Lung (tissue), 11 donors: ENCODE measurements at regions not wholly inside any gene's neighbourhood (a gene's known extent, or its start where the extent isn't known, plus 50 kb on each side); places are given as distances from the start of the nearest gene placed in this dataset.

Experiments used
- ATAC-seq: fragments of 200-7000 bp; cut with Tn5 transposase; one replicate; pipeline ENCODE4 v1.9.1; 2020; ENCODE audit warnings: moderate number of reproducible peaks; ENCODE audit not compliant: insufficient read depth, low FRiP score
- DNase-seq, 3 donors: peaks; one replicate each; pipeline ENCODE4 v3.0.0-alpha.2; 2013 to 2017
- H3K27ac ChIP-seq, 2 donors: one replicate each; pipeline ENCODE4 v1.5.1; 2013; ENCODE audit warnings: mild to moderate bottlenecking in 2 of 2, moderate library complexity in 2 of 2, control low read depth in 1 of 2, inconsistent platforms in 1 of 2, low read depth in 1 of 2, low read length in 1 of 2
- H3K27me3 ChIP-seq, 3 donors: one replicate each; pipeline ENCODE4 v1.5.1; 2013; ENCODE audit warnings: low read length in 2 of 3; ENCODE audit not compliant: control insufficient read depth in 3 of 3, insufficient read depth in 3 of 3
- H3K36me3 ChIP-seq, 4 donors: one replicate each; pipeline ENCODE4 v1.5.1; 2013; ENCODE audit warnings: low read length in 4 of 4, mild to moderate bottlenecking in 1 of 4, moderate library complexity in 1 of 4; ENCODE audit not compliant: control insufficient read depth in 4 of 4, insufficient read depth in 4 of 4
- H3K4me1 ChIP-seq, 5 donors: one replicate each; pipeline ENCODE4 v1.5.1; 2013; ENCODE audit warnings: low read length in 5 of 5, mild to moderate bottlenecking in 2 of 5, moderate library complexity in 1 of 5; ENCODE audit not compliant: control insufficient read depth in 5 of 5, insufficient read depth in 5 of 5
- H3K4me3 ChIP-seq: one replicate; pipeline ENCODE4 v1.5.1; 2013; ENCODE audit warnings: mild to moderate bottlenecking, control low read depth, moderate library complexity
- H3K9ac ChIP-seq, 2 donors: one replicate each; pipeline ENCODE4 v1.5.1; 2013; ENCODE audit warnings: low read length in 2 of 2, control low read depth in 1 of 2; ENCODE audit not compliant: insufficient read depth in 1 of 2
- H3K9me3 ChIP-seq, 4 donors: one replicate each; pipeline ENCODE4 v1.5.1; 2013; ENCODE audit warnings: low read length in 3 of 4, mild to moderate bottlenecking in 1 of 4, moderate library complexity in 1 of 4; ENCODE audit not compliant: control insufficient read depth in 4 of 4, insufficient read depth in 3 of 4
- WGBS, 2 donors: extraction: QIAGEN DNeasy Blood & Tissue Kit; methylation state at CpG; one replicate each; pipeline ENCODE4 v1.1.7; 2013; 5-methylcytosine and 5-hydroxymethylcytosine counted together
- TF ChIP-seq, protein P1 (sequence below): IDR thresholded peaks from 2 replicates; pipeline ENCODE4 v1.5.1; 2012; ENCODE audit warnings: mild to moderate bottlenecking; ENCODE audit errors: control extremely low read depth, extremely low read depth
- donor health status: control.
- donor health status: control.
- donor health status: Bipolar disorder and iron deficiency.
- donor health status: healthy.
- donor health status: DM: yes; HTN: yes; CAD: no.

DNA sequence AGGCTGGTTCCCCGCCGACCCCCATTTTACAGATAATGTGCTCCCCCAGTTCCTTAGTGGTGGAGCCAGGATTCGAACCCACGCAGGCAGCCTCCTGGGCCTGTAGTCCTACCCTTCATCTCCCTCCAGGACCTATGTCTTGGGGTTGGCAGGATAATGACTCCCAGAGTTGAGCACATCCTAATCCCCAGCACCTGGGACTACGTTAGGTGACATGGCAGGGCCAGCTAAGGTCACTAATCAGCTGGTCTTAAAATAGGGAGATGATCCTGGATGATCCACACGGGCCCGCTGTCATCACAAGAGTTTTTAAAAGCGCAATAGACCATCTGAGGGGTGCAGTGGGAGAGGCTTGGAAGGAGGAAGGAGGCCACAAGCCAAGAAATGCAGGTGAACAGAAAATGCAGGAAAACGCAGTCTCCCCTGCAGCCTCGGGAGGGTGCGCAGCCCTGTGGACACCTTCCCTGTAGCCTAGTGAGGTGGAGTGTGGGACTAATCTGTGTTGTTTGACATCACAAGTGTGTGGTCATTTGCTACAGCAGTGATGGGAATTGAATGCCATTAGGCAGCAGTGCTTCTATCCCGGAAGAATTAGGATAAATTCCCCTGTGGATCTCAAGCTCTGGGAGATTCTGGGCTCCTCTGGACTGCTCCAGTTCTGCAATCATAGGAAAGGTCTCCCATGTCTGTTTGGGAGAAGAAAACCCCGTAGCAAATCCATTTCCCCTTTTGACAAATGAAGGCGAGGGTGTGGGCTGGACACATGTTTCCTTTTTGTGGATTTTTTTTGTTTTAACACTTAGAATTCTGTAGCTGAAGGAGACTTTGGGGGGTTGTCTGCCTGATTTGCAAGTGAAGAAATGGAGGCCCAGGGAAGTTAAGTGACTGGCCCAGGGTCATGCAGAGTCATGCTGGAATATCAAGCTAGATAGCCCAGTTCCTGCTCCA, 297.7 kb downstream of the SEC14L1 start:
- Histone ChIP-seq H3K9me3 (no peaks in the 10 kb centered on the region), H3K27ac (peak overlapping the region in 1 of 2 donors; percentile 57), H3K4me1 (peaks cover 24 to 91% (median 62%) of the 10 kb centered on the region in 5 donors), H3K4me3 (no peak overlapping the region), H3K27me3 (no peaks in the 10 kb centered on the region), H3K9ac (no peak overlapping the region), H3K36me3 (peaks cover 0 to 6% (median 0%) of the 10 kb centered on the region in 4 donors)
- DNase-seq, result peak in 1 of 3 donors; percentile 18
- 72 to 78% methylated on average over 14 of the region's 14 CpGs for WGBS, 2 donors
- no peak for ATAC-seq
- TF ChIP-seq, protein P1, sequence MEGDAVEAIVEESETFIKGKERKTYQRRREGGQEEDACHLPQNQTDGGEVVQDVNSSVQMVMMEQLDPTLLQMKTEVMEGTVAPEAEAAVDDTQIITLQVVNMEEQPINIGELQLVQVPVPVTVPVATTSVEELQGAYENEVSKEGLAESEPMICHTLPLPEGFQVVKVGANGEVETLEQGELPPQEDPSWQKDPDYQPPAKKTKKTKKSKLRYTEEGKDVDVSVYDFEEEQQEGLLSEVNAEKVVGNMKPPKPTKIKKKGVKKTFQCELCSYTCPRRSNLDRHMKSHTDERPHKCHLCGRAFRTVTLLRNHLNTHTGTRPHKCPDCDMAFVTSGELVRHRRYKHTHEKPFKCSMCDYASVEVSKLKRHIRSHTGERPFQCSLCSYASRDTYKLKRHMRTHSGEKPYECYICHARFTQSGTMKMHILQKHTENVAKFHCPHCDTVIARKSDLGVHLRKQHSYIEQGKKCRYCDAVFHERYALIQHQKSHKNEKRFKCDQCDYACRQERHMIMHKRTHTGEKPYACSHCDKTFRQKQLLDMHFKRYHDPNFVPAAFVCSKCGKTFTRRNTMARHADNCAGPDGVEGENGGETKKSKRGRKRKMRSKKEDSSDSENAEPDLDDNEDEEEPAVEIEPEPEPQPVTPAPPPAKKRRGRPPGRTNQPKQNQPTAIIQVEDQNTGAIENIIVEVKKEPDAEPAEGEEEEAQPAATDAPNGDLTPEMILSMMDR, result no peak

DNA sequence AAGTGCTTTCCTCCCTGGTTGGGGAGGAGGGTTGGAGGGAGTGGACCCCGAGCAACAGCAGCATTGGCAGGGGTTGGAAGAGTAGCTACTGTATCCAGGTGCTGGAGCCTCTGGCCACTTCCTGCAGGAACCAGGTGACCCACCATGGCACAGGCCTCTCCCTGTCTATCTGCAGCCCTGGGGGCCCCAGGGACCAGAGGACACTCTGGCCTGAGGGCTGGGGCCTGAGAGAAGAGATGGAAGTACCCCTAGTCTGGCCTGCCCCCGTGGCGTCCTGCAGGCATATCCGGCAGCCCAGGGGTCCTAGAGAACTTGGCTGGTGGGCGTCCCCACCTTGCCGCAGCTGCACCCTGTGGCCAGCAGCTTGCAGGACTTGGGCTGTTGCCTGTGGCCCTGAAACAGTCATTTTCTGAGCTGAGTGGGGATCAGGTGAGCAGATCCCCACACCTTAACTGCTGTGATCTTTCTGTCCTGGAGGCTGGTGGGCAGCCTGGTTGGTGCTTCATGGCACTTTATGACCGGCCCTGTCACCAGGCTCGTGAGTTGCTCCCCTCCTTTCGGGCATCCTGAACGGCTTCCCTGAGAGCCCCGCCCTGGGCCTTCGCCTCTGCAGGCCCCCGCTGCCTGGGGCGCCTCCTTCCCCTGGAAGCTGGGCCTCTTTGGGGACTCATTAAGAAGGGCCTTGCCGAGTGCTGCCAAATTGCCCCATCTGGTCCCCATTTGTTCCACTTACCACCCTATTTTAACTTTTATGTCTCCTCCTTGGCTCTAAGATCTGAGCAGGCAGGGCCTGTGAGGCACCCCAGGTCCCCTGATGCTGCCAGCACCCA, 298.6 kb downstream of the SEC14L1 start:
- DNase-seq (peak; percentile 51 to 71 (median 59)), ATAC-seq (no peak)
- H3K4me3 ChIP-seq, result no peak overlapping the region
- TF ChIP-seq, protein P1, result no peak
- peaks cover 0 to 6% (median 0%) of the 10 kb centered on the region in 4 donors for H3K36me3 ChIP-seq
- H3K9me3 ChIP-seq, result no peaks in the 10 kb centered on the region
- H3K9ac ChIP-seq, result no peak overlapping the region
- H3K4me1 ChIP-seq, result peaks cover 21 to 91% (median 63%) of the 10 kb centered on the region in 5 donors
- peak overlapping the region in 1 of 2 donors; percentile 57 for H3K27ac ChIP-seq
- H3K27me3 ChIP-seq, result no peaks in the 10 kb centered on the region
- 31 to 48% methylated on average over 14 to 15 of the region's 15 CpGs for WGBS, 2 donors

DNA sequence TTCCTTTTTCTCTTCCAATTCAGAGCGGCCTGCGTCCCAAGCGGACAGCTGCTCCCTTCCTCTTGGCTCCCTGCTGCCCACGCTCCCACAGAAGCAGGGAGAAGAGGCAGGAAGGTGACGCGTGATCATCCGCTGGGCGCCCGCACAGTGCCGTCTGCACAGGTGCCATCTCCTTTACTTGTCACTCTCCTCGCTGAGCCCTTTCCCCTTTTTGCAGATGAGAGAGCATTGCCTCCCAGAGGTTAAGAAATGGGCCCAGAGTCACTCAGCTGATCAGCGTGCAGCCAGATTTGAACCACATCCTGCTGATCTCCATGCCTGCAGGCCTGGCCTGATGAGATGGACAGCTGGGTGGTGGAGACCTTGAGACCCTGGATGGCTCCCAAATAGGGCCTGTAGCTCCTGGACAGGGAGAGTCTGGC, 299.8 kb downstream of the SEC14L1 start:
- peak in 1 of 3 donors; percentile 43 for DNase-seq
- peak overlapping the region in 1 of 2 donors; percentile 54 for H3K27ac ChIP-seq
- H3K36me3 ChIP-seq, result no peaks in the 10 kb centered on the region
- H3K27me3 ChIP-seq, result no peaks in the 10 kb centered on the region
- H3K9me3 ChIP-seq, result no peaks in the 10 kb centered on the region
- peaks cover 21 to 91% (median 63%) of the 10 kb centered on the region in 5 donors for H3K4me1 ChIP-seq
- no peak overlapping the region for H3K9ac ChIP-seq
- TF ChIP-seq, protein P1, result no peak
- WGBS, 2 donors, result 44 to 47% methylated on average over 12 of the region's 12 CpGs
- no peak for ATAC-seq
- no peak overlapping the region for H3K4me3 ChIP-seq
